ENCODE measurements at regions not wholly inside any gene's neighbourhood (a gene's known extent, or its start where the extent isn't known, plus 50 kb on each side); places are given as distances from the start of the nearest gene placed in this dataset.

- TF ChIP-seq CTCF (IDR thresholded peaks at IDR 0.05; ENCODE audit: unreplicated experiment), result no peak
- Mint-ChIP-seq H3K4me3 (ENCODE audit: unreplicated experiment) (no peak overlapping the region), H3K27me3 (ENCODE audit: unreplicated experiment) (peaks cover 1% of the 10 kb centered on the region), H3K4me1 (ENCODE audit: unreplicated experiment) (no peaks in the 10 kb centered on the region), H3K36me3 (ENCODE audit: low read depth, unreplicated experiment) (no peaks in the 10 kb centered on the region), H3K27ac (ENCODE audit: unreplicated experiment) (no peak overlapping the region), H3K9me3 (ENCODE audit: unreplicated experiment) (no peaks in the 10 kb centered on the region)
- no peak for DNase-seq (ENCODE audit: low spot score)
Measured at GRCh38 chr10:28220811-28221210, 82.1 kb downstream of the MPP7 start.

GRCh38 chr10:28219251-28219650 lies 83.6 kb downstream of the MPP7 start:
- Mint-ChIP-seq H3K4me1 (ENCODE audit: unreplicated experiment) (no peaks in the 10 kb centered on the region), H3K27me3 (ENCODE audit: unreplicated experiment) (peaks cover 1% of the 10 kb centered on the region), H3K27ac (ENCODE audit: unreplicated experiment) (no peak overlapping the region), H3K4me3 (ENCODE audit: unreplicated experiment) (no peak overlapping the region), H3K36me3 (ENCODE audit: low read depth, unreplicated experiment) (no peaks in the 10 kb centered on the region), H3K9me3 (ENCODE audit: unreplicated experiment) (no peaks in the 10 kb centered on the region)
- DNase-seq (ENCODE audit: low spot score), result no peak
- no peak for TF ChIP-seq CTCF (IDR thresholded peaks at IDR 0.05; ENCODE audit: unreplicated experiment)

- Mint-ChIP-seq H3K27me3 (ENCODE audit: unreplicated experiment) (peaks cover 1% of the 10 kb centered on the region), H3K27ac (ENCODE audit: unreplicated experiment) (no peak overlapping the region)
Measured at GRCh38 chr10:28217848-28218247, 85.0 kb downstream of the MPP7 start.

DNA sequence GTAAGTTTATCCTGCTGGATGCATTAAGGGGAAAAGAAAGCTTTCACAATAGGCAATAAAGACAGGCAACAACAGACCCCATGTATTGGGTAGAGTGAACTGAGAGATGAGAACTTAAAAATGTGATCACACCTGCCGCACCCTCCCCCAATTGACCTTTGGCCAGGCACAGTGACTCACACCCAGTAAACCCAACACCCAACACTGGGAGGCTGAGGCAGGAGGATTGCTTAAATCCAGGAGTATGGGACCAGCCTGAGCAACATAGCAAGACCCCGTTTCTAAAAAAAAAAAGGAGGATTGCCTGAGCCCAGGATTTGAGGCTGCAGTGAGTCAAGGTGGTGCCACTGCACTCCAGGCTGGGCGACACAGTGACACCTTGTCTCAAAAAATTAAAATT lies 86.9 kb downstream of the MPP7 start:
- Mint-ChIP-seq H3K9me3 (ENCODE audit: unreplicated experiment) (no peaks in the 10 kb centered on the region), H3K36me3 (ENCODE audit: low read depth, unreplicated experiment) (no peaks in the 10 kb centered on the region), H3K27me3 (ENCODE audit: unreplicated experiment) (peaks cover 1% of the 10 kb centered on the region), H3K4me3 (ENCODE audit: unreplicated experiment) (no peak overlapping the region), H3K4me1 (ENCODE audit: unreplicated experiment) (no peaks in the 10 kb centered on the region), H3K27ac (ENCODE audit: unreplicated experiment) (no peak overlapping the region)
- no peak for DNase-seq (ENCODE audit: low spot score)
- TF ChIP-seq CTCF (IDR thresholded peaks at IDR 0.05; ENCODE audit: unreplicated experiment), result no peak

More at GRCh38 chr10:28217848-28218247, 85.0 kb downstream of the MPP7 start:
- no peak for DNase-seq (ENCODE audit: low spot score)
- Mint-ChIP-seq H3K36me3 (ENCODE audit: low read depth, unreplicated experiment) (no peaks in the 10 kb centered on the region), H3K4me1 (ENCODE audit: unreplicated experiment) (no peaks in the 10 kb centered on the region), H3K9me3 (ENCODE audit: unreplicated experiment) (no peaks in the 10 kb centered on the region), H3K4me3 (ENCODE audit: unreplicated experiment) (no peak overlapping the region)
- TF ChIP-seq CTCF (IDR thresholded peaks at IDR 0.05; ENCODE audit: unreplicated experiment), result no peak

GRCh38 chr10:28214219-28214618 lies 88.6 kb downstream of the MPP7 start:
- no peak for DNase-seq (ENCODE audit: low spot score)
- Mint-ChIP-seq H3K27ac (ENCODE audit: unreplicated experiment) (no peak overlapping the region), H3K4me3 (ENCODE audit: unreplicated experiment) (no peak overlapping the region), H3K36me3 (ENCODE audit: low read depth, unreplicated experiment) (no peaks in the 10 kb centered on the region), H3K4me1 (ENCODE audit: unreplicated experiment) (no peaks in the 10 kb centered on the region), H3K27me3 (ENCODE audit: unreplicated experiment) (peaks cover 1% of the 10 kb centered on the region), H3K9me3 (ENCODE audit: unreplicated experiment) (no peaks in the 10 kb centered on the region)
- TF ChIP-seq CTCF (IDR thresholded peaks at IDR 0.05; ENCODE audit: unreplicated experiment), result no peak
